OCI-LY7 (cell line): ENCODE measurements at regions not wholly inside any gene's neighbourhood (a gene's known extent, or its start where the extent isn't known, plus 50 kb on each side); places are given as distances from the start of the nearest gene placed in this dataset.

Experiments
- CTCF ChIP-seq: fragments of 200-600 bp; sonication (generic); conservative IDR thresholded peaks from 2 replicates; pipeline ENCODE4 v1.5.1; 2014; ENCODE audit warnings: mild to moderate bottlenecking, antibody characterized with exemption, low read length, moderate library complexity, mixed read lengths
- EZH2phosphoT487 ChIP-seq: fragments of 200-600 bp; sonication (generic); IDR thresholded peaks from 2 replicates; pipeline ENCODE4 v1.6.1; 2018; ENCODE audit warnings: low read depth, borderline replicate concordance, mild to moderate bottlenecking, mixed run types, antibody characterized with exemption, low read length, moderate library complexity, mixed read lengths

- TF ChIP-seq CTCF, result no peak
- TF ChIP-seq EZH2phosphoT487, result no peak
These were observed 436.8 kb upstream of the SPANXN1 start for GRCh38 chrX:144810539-144810938.
